Hepatocyte (in vitro differentiated cells): ENCODE measurements at regions not wholly inside any gene's neighbourhood (a gene's known extent, or its start where the extent isn't known, plus 50 kb on each side); places are given as distances from the start of the nearest gene placed in this dataset.

ENCODE experiments used
- DNase-seq: peaks from one replicate; pipeline ENCODE4 v3.0.0-alpha.2; 2016; ENCODE audit warnings: low spot score
- H2AFZ ChIP-seq: fragments of 200-600 bp; sonication (generic); 2 replicates; pipeline ENCODE4 v1.6.0; 2016; ENCODE audit warnings: antibody characterized with exemption, mild to moderate bottlenecking
- H3K27ac ChIP-seq: fragments of 200-600 bp; sonication (generic); 2 replicates; pipeline ENCODE4 v1.5.1; 2016; ENCODE audit warnings: mild to moderate bottlenecking
- H3K27me3 ChIP-seq: fragments of 200-600 bp; sonication (generic); 2 replicates; pipeline ENCODE4 v1.6.1; 2016
- H3K36me3 ChIP-seq: fragments of 200-600 bp; sonication (generic); replicated peaks from 2 replicates; pipeline ENCODE4 v1.5.1; 2016; ENCODE audit warnings: low read depth; ENCODE audit not compliant: insufficient read depth
- H3K4me1 ChIP-seq: fragments of 200-600 bp; sonication (generic); 2 replicates; pipeline ENCODE4 v1.5.1; 2016; ENCODE audit warnings: mild to moderate bottlenecking, moderate library complexity; ENCODE audit not compliant: insufficient read depth
- H3K4me2 ChIP-seq: fragments of 200-600 bp; sonication (generic); 2 replicates; pipeline ENCODE4 v1.6.0; 2016
- H3K4me3 ChIP-seq: fragments of 200-600 bp; sonication (generic); 2 replicates; pipeline ENCODE4 v1.5.1; 2016; ENCODE audit warnings: mild to moderate bottlenecking
- H3K79me2 ChIP-seq: fragments of 200-600 bp; sonication (generic); 2 replicates; pipeline ENCODE4 v1.6.0; 2017; ENCODE audit warnings: mild to moderate bottlenecking
- H3K9me2 ChIP-seq: fragments of 200-600 bp; sonication (generic); replicated peaks from 2 replicates; pipeline ENCODE4 v1.6.0; 2017; ENCODE audit warnings: mild to moderate bottlenecking; ENCODE audit not compliant: insufficient read depth
- H3K9me3 ChIP-seq: fragments of 200-600 bp; sonication (generic); 2 replicates; pipeline ENCODE4 v1.5.1; 2016; ENCODE audit warnings: low read depth, mild to moderate bottlenecking
- H4K20me1 ChIP-seq: fragments of 200-600 bp; sonication (generic); 2 replicates; pipeline ENCODE4 v1.6.0; 2016; ENCODE audit warnings: mild to moderate bottlenecking; ENCODE audit not compliant: insufficient read depth, poor library complexity, severe bottlenecking
- CTCF ChIP-seq: fragments of 200-600 bp; sonication (generic); IDR thresholded peaks from 2 replicates; pipeline ENCODE4 v1.5.1; 2016; ENCODE audit warnings: antibody characterized with exemption, mild to moderate bottlenecking; ENCODE audit not compliant: poor library complexity
- EZH2 ChIP-seq: fragments of 200-600 bp; sonication (generic); IDR thresholded peaks from 2 replicates; pipeline ENCODE4 v1.6.1; 2016; ENCODE audit warnings: antibody characterized with exemption, mild to moderate bottlenecking, borderline replicate concordance
- EZH2phosphoT487 ChIP-seq: fragments of 200-600 bp; sonication (generic); IDR thresholded peaks from one replicate; pipeline ENCODE4 v1.6.1; 2018; ENCODE audit warnings: antibody characterized with exemption, mild to moderate bottlenecking, low read depth, moderate library complexity; ENCODE audit not compliant: unreplicated experiment, severe bottlenecking
- WGBS: methylation state at CpG from one replicate; pipeline ENCODE4 v1.1.6; 2016; ENCODE audit warnings: low lambda C conversion rate; ENCODE audit errors: missing lambda C conversion rate; 5-methylcytosine and 5-hydroxymethylcytosine counted together

GRCh38 chr11:111128076-111128870 lies 117.3 kb upstream of the POU2AF2 start:
- no peaks in the 10 kb centered on the region for H3K9me3 ChIP-seq
- no peaks in the 10 kb centered on the region for H4K20me1 ChIP-seq
- H3K79me2 ChIP-seq: no peaks in the 10 kb centered on the region
- no peak overlapping the region for H3K27ac ChIP-seq
- 77% methylated on average over 3 of the region's 3 CpGs for WGBS
- H3K36me3 ChIP-seq: no peaks in the 10 kb centered on the region
- no peak for DNase-seq
- no peak overlapping the region for H2AFZ ChIP-seq
- TF ChIP-seq CTCF: no peak
- TF ChIP-seq EZH2phosphoT487: no peak
- TF ChIP-seq EZH2: no peak
- H3K9me2 ChIP-seq: no peaks in the 10 kb centered on the region
- no peaks in the 10 kb centered on the region for H3K4me1 ChIP-seq
- H3K27me3 ChIP-seq: no peaks in the 10 kb centered on the region
- no peak overlapping the region for H3K4me2 ChIP-seq
- H3K4me3 ChIP-seq: no peak overlapping the region

- 75% methylated on average over 1 of the region's 1 CpG for WGBS
These were observed 120.8 kb upstream of the POU2AF2 start for GRCh38 chr11:111124724-111125123.

GRCh38 chr11:111123463-111124398 lies 121.8 kb upstream of the POU2AF2 start:
- H3K9me3 ChIP-seq: no peaks in the 10 kb centered on the region
- H4K20me1 ChIP-seq: no peaks in the 10 kb centered on the region
- H3K27ac ChIP-seq: no peak overlapping the region
- no peaks in the 10 kb centered on the region for H3K36me3 ChIP-seq
- DNase-seq: no peak
- no peaks in the 10 kb centered on the region for H3K9me2 ChIP-seq
- no peaks in the 10 kb centered on the region for H3K27me3 ChIP-seq
- H3K4me2 ChIP-seq: no peak overlapping the region
- TF ChIP-seq EZH2 (no peak), EZH2phosphoT487 (no peak), CTCF (no peak)
- H3K79me2 ChIP-seq: no peaks in the 10 kb centered on the region
- H3K4me1 ChIP-seq: no peaks in the 10 kb centered on the region
- H2AFZ ChIP-seq: no peak overlapping the region
- 86% methylated on average over 1 of the region's 1 CpG for WGBS
- H3K4me3 ChIP-seq: no peak overlapping the region

More at GRCh38 chr11:111124724-111125123, 120.8 kb upstream of the POU2AF2 start:
- no peaks in the 10 kb centered on the region for H3K9me2 ChIP-seq
- no peak overlapping the region for H3K4me3 ChIP-seq
- no peaks in the 10 kb centered on the region for H3K36me3 ChIP-seq
- no peaks in the 10 kb centered on the region for H3K9me3 ChIP-seq
- no peak overlapping the region for H3K27ac ChIP-seq
- no peaks in the 10 kb centered on the region for H4K20me1 ChIP-seq
- no peak overlapping the region for H3K4me2 ChIP-seq
- H3K79me2 ChIP-seq: no peaks in the 10 kb centered on the region
- no peaks in the 10 kb centered on the region for H3K4me1 ChIP-seq
- TF ChIP-seq CTCF (no peak), EZH2 (no peak), EZH2phosphoT487 (no peak)
- no peaks in the 10 kb centered on the region for H3K27me3 ChIP-seq
- no peak for DNase-seq
- no peak overlapping the region for H2AFZ ChIP-seq
